GM12874 (cell line): ENCODE measurements at regions not wholly inside any gene's neighbourhood (a gene's known extent, or its start where the extent isn't known, plus 50 kb on each side); places are given as distances from the start of the nearest gene placed in this dataset.

Experiments
- CTCF ChIP-seq: IDR thresholded peaks from 2 replicates; pipeline ENCODE4 v1.5.1; 2011; ENCODE audit warnings: low read depth, mild to moderate bottlenecking, control low read depth, low read length, moderate library complexity; ENCODE audit not compliant: insufficient read depth

GRCh38 chr16:9302072-9302471 lies 210.6 kb downstream of the HAPSTR1 start:
- no peak for TF ChIP-seq CTCF

GRCh38 chr16:9306753-9307152 lies 215.3 kb downstream of the HAPSTR1 start:
- no peak for TF ChIP-seq CTCF

DNA sequence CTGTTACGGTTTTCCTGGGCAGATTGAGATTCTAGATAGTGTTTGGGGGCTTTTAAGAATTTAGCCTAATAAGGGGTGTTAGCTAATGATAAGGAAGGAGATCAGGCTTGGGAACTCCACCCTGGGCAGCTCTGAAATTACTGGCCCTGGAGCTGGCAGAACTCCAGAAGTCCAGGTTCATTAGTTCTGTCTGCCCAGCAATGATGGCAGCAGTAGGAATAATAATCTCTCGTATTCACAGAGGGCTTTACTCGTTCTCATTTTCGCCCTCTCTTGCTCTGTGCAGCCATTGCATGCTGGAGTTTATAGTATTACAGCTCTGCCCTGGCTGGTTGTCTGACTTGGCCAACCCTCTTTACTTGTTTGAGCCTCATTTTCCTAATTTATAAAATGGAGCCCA lies 216.0 kb downstream of the HAPSTR1 start:
- TF ChIP-seq CTCF, result no peak

DNA sequence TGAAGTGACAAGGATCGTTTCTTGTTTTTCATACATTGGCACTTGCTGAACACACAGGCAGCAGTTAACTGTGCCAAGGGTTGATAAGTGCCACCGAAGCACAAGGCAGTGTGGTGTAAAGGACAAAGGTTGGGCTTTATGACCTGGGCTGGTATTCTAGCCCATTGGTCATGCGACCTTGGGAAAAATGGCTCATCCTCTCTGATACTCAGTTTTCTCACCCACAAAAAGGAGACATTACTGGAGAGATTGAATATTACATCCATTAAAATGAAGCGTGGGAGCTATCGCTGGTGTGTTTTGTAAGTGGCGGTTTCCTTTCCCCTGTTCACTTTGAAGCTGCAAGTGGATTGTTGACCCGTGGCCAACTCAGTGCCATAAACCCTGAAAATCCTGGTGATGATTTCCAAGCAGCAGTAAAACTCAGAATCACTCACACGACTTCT lies 216.9 kb downstream of the HAPSTR1 start:
- no peak for TF ChIP-seq CTCF

GRCh38 chr16:9308850-9309249 lies 217.4 kb downstream of the HAPSTR1 start:
- TF ChIP-seq CTCF, result no peak

DNA sequence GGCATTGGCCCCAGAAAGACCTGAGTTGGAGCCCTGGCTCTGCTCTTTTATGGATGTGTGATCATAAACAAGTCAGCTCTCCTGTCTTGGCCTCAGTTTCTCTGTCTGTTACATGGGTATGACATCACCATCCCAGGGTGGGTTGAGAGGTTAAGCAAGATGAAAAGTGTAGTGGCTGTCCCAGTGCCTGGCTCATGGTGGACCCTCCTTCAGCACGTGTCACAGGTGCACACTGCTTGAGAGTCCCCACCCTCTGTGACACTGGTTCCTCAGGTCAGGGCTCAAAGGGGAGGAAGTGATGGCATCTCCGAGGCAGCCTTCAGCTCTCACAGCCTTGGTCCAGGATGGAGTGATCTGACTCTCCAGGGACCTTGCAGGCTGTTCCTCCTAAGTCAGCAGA lies 218.4 kb downstream of the HAPSTR1 start:
- TF ChIP-seq CTCF, result no peak

GRCh38 chr16:9311303-9311954 lies 220.0 kb downstream of the HAPSTR1 start:
- TF ChIP-seq CTCF, result no peak
